ENCODE measurements at regions not wholly inside any gene's neighbourhood (a gene's known extent, or its start where the extent isn't known, plus 50 kb on each side); places are given as distances from the start of the nearest gene placed in this dataset.
"Not testable (repeated sequence)": the region's sequence is repeated elsewhere in the genome, so short reads cannot be mapped to it uniquely, and the experiment has no call there.

DNA sequence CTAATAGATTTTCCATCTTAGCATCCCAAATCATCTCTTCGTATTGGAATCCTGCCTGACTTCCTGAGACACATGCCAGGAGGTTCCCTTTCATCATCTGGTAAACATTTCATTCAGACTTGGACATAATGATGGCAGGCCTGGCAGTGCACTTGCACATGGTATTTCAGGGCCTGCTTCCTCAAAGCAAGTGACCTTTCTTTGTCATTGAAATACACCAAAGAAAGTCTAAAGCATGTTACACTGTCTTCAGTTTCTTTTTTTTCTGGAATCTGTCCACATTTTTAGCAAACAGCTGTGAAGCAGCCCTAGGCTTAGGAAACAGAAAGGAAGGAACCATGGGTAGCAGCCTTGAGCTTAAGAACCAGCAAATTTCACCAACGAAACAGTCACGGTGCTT is 205.9 kb upstream of the VCX start:
- DNase-seq: no peak

GRCh38 chrX:7635604-7636003 is 207.4 kb upstream of the VCX start:
- DNase-seq: no peak

DNA sequence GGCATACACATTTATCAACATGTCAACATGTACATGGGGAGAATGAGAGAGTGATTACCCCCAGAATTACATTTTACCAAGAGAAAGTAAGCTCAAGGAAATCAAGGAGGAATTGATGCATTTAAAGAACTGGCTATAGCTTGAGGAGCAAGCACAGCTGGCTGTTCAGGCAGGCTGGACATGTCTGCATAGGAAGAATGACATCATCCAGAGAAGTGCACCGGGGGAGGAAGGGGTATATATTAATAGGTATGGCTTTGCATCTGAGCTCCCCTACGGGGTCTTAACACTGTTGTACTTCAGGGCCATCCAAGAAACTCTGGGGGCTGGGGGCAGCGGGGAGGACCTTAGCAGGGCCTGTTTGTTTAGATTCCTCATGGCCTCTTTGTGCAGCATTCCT is 222.4 kb upstream of the VCX start:
- no peak for DNase-seq

DNA sequence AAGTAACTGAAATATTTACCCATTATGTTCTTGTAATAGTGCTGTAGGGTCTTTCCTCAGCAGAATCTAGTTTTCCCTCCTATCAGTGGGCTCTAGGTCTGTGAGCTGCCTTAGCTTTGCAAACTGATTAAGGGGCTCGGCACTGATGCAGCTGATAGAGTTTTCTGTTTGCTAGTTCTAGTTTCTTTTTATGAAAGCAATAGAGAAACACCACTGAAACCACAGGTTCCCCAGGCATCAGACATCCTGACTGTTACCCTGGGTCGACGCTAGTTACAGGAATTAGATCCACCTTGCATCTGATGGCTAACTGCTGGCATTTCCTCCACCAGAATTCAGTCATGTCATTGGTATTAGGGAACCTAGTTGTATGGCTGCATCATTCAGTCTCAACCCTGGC is 225.0 kb upstream of the VCX start:
- no peak for DNase-seq

- no peak for DNase-seq
Observed at GRCh38 chrX:7614616-7615015, 228.4 kb upstream of the VCX start.

DNA sequence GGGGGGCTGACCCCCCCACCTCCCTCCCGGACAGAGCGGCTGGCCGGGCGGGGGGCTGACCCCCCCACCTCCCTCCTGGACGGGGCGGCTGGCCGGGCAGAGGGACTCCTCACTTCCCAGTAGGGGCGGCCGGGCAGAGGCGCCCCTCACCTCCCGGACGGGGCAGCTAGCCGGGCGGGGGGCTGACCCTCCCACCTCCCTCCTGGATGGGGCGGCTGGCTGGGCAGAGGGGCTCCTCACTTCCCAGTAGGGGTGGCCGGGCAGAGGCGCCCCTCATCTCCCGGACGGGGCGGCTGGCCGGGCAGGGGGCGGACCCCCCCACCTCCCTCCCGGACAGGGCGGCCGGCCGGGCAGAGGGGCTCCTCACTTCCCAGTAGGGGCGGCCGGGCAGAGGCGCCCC is 234.3 kb upstream of the VCX start:
- not testable (repeated sequence) for DNase-seq

GRCh38 chrX:7606039-7606652 is 236.8 kb upstream of the VCX start:
- DNase-seq: no peak

DNA sequence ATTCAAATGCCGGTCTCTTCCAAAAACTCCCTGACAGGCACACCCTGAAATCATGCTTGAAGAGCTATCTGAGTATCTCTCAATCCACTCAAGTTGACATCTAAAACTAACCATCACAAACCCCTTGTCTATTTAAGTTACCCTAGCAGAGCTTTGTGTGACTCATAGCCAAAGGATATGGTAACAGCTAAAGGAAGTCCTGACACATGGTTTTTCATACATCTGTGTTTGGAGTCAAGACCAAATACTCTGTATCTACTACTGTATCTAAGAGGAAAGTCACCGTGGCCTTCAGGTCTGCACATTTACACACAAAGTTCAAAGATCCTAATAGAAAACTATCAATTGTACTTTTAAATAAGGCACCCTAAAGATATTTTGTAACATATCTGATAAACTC is 239.6 kb upstream of the VCX start:
- no peak for DNase-seq

DNA sequence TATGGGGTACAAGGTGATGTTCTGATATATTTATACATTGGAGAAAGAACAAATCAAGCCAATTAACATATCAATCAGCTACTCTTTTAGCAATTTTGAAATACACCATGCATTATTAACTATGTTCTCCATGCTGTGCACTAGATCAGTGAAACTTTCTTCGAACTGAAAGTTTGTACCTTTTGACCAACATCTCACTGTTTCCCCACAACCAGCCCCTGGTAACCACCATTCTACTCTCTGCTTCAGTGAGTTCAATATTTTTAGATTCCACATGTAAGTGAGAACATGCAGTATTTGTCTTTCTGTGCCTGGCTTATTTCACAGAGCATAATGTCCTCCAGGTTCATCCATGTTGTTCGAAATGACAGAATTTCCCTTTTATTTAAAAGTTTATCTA is 246.1 kb upstream of the VCX start:
- DNase-seq: no peak

DNA sequence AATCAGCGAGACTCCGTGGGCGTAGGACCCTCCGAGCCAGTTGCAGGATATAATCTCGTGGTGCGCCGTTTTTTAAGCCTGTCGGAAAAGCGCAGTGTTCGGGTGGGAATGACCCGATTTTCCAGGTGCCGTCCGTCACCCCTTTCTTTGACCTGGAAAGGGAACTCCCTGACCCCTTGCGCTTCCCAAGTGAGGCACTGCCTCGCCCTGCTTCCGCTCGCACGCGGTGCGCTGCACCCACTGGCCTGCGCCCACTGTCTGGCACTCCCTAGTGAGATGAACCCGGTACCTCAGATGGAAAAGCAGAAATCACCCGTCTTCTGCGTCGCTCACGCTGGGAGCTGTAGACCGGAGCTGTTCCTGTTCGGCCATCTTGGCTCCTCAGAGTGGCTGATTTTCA is 249.6 kb upstream of the VCX start:
- DNase-seq: not testable (repeated sequence)

- no peak for DNase-seq
Observed at GRCh38 chrX:7586126-7586525, 256.8 kb upstream of the VCX start.

- DNase-seq: peak; percentile 34
Observed at GRCh38 chrX:7582191-7582590, 260.8 kb upstream of the VCX start.

DNA sequence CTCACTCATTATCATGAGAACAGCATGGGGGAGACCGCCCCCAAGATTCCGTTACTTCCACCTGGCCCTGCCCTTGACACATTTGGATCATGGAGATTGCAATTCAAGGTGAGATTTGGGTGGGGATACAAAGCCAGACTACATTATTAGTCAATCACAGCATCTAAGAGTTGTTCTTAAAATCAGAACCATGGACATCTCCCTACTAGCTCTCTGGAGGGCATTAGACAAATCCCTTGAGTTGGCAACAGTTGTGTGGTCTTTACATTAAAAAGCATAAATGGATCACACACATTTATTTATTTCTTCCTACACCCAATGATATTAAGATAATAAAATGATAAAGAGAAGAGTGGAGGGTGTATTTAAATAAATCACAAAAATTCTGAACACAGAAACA is 262.8 kb upstream of the VCX start:
- DNase-seq: no peak

- no peak for DNase-seq
Observed at GRCh38 chrX:7574325-7574724, 268.6 kb upstream of the VCX start.

DNA sequence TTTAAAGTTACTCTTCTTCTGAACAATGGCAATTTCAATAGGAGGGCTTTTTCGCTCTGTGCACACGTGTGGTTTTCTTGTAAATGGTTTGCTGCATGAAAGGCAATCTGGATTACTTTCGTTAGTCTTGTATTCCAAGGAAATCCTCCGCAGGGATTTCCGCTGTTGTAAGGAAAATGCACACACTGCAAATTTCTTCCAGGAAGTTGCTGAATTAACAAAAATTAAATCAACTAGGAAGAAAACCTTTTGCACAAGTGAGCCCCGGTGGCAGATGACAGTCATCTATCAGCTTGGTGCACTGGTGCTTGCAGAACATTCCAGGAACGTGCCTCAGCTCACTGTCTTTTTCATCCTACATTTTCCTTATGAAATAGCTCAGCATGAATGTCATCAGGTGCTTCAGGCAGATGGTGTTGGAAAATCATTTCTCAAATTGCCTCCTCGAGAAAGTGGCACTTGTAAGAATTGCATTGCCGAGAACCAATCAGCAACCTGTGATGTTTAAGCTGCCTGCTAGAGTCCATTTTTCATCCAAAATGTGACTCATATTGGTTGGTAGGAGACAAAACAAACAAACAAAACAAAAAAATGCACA is 272.4 kb upstream of the VCX start:
- DNase-seq: no peak

DNA sequence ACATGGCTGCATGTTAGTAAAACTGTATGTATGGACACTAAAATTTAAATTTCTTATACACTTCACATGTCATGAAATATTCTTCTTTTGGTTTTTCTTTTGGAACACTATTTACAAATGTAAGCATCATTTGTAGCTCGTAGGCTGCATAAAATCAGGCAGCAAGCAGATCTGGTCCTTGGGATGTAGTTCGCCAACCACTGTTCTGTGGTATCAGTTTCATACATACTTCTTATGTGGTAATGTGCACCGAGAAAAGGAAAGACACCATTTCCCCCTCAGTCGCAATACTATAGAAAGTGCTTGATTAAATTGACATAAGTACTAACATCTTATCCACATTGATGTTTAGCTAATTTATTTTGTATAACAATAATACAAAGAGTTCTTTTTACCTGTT is 274.4 kb upstream of the VCX start:
- DNase-seq: no peak

GRCh38 chrX:7568130-7568529 is 274.8 kb upstream of the VCX start:
- DNase-seq: no peak

DNA sequence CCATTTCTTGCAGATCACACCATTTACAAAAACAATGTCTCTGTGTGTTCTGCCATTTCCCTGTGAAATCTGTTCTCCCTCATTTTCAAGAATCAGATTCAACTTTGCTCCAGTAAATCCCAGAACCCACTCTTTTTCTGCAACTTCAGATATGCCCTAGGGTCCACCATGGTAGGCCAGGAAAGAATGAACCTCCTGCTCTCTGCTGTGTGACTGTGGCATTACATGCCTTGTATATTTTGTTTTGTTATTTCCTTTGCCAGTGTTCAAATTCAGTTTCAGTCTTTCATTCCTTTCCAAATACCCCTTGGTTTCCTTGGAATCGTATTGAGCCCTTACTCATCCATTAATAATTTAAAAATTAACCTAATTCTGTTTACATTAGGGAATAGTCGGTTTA is 290.2 kb upstream of the VCX start:
- DNase-seq: no peak

DNA sequence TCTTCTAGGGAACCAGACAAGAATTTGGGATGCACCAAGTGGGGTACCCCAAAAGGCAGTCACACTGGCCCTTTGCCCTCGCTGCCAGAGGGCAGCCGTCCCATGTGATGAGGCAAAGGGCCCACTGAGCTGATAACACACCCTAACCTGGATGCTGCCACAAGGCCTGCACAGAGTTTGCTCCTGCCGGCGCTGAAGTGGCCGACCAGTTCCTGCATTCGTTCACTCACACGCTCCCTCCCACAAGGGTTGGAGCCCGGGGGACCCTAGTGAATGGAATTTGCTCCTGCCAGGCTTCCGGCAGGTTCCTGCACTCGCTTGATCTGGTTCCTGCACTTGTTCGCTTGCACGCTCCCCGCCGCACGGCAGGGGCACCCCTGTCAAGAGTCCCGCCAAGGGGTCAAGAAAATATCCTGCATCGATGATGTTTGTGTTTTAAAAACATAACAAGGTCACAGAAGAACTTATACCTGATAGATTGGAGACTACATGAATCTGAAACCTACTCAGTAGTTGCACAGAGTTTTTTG is 296.4 kb upstream of the VCX start:
- DNase-seq: no peak

- no peak for DNase-seq
Observed at GRCh38 chrX:7545564-7545963, 297.4 kb upstream of the VCX start.

DNA sequence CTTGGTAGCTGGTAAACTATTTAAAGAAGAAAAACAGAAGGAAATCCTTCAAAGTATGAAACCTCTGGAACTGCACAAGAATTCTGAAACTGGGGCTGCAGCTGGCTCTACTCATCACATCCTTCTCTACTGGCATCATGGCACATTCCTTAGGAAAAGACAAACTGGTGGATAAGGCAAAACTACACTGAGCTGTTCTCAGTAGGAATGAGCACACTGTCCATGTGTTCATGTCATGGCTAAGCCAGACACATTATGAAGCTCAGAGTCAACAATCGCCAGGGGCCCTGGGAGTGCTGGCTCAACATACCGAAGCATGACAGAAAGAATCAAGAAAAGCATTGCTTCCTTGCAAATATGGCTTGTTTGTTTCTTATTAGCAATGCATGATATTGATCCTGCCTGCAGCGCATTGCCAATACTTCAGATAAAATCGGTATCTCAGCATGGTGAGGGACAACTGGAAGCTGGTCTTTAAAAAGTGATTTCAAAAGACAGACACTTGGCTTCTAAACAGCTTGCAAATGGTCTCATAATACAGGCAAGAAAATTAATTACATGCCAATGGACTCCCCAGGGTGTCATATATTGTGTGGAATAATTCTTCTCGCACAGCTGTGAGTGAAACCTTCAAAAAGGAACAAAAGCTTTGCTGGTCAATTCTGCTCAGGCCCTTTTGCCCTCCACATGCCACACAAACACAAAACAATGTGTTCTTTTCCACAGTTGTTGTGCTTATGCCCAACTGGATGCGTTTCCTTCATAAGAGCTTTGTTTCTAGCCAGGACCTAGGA is 300.2 kb upstream of the VCX start:
- DNase-seq: no peak

DNA sequence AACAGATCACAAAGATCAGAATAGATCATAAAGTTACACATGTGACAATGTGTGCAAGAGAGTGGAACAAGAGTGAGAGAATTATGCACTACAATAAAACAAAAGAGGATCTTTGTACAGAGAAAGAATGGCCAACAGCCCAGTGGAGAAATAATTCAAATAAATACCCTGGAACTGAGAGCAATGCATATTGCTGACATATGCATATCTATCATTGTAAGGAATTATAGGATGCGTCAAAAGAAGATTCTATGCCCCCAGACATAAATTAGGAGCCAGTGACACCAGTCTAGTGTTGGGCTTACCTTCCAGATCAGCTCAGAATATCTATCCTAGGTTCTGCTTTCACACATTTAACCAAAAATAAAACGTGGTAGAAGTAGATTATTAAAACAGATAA is 320.1 kb upstream of the VCX start:
- no peak for DNase-seq

- DNase-seq: no peak
Observed at GRCh38 chrX:7515681-7516413, 327.1 kb upstream of the VCX start.
